ENCODE measurements at regions not wholly inside any gene's neighbourhood (a gene's known extent, or its start where the extent isn't known, plus 50 kb on each side); places are given as distances from the start of the nearest gene placed in this dataset.

DNA sequence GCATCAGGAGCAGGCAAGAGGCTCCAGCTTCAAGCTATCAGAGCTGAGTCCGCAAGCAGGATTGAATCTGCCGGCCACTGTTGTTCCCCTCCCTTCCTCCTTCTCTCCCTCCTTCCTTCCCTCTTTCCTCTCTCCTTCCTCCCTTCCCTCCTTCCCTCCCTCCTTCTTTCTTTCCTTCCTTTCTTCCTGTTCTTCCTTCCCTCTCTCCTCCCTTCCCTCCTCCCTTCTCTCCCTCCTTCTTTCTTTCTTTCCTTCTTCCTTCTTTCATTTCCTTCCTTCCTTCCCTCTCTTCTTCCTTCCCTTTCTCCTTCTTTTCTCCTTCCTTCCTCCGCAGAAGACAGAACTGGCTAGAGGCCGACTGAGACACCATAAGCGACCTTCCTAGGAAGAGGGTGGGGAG is 534.0 kb downstream of the NPHP4 start:
- no peak for DNase-seq

- no peak for DNase-seq
Measured at GRCh38 chr1:5456090-5456811, 536.0 kb downstream of the NPHP4 start.

DNA sequence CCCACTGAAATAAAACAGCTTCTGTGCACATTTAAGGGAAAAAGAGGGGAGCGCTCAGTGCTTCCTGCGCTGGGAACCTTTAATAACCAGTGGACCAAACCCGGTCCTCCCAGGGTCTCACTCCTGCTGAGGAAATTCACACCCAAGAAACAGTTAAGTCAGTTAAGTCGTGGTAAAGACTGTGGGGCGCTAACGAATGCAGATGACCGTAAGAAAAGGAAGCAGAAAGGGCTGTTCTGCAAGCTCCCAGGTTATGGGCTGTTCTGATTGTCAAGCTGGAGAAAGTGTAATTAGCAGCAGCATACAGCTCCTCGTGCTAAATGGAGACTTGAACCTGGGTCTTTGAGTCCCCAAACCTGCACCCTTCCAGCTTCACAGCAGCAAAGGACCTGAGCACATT is 536.6 kb downstream of the NPHP4 start:
- DNase-seq: no peak

DNA sequence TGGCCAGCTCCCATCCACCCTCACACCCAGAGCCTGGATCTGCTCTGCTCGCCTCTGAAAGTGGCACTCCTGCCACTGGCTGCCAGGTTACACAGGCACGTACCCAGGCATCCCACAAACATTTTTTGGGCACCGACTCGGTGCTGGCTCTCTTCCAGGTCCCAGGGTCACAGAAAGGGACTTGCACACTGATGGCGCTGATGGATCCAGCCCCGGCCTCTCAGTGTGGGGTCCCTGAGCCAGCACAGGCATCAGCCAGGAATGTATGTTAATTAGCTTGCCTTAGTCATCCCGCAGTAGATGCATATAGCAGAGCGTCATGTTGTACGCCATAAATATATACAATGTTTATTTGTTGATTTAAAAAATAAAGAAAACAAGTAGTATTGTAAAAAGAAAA is 537.2 kb downstream of the NPHP4 start:
- no peak for DNase-seq

DNA sequence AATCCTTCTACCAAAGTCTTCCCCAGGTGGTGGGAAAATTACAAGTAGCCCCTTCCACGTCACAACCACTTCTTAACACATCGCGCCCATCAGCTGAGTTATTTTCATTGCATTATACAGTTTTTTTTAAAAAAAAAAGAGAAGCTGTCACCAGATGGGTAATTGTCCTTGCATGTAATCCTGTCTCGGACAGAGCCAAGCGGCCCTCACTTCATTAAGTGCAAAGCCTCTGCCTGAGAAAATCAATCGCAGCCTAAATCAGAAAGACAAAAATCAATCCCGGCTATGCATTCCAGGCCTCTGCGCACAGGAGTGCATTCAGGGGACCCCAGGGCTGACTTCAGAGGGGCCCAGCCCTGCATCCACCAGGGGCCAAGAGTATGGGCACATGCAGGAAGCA is 538.9 kb downstream of the NPHP4 start:
- no peak for DNase-seq

GRCh38 chr1:5451671-5452070 is 540.6 kb downstream of the NPHP4 start:
- no peak for DNase-seq

DNA sequence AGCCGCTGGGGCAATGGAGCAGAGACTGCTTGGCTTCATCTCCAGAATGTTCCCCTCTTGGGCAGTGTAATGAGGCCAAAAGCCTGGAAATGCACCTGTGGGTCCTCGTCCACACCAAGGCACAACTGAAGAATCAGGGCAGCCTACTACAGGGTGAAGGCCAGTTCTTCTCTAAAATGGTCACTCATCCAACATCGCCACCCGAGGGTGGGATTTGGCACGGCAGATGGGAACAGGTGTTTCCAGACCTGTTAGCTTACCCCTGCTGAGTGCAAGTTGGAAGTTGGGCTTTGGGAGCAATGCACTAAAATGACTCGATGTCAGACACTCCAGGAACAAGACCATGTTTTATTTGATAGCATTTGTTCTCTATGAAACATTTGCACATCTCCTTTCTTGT is 543.7 kb downstream of the NPHP4 start:
- DNase-seq: no peak

GRCh38 chr1:5447503-5447960 is 544.7 kb downstream of the NPHP4 start:
- DNase-seq: no peak

DNA sequence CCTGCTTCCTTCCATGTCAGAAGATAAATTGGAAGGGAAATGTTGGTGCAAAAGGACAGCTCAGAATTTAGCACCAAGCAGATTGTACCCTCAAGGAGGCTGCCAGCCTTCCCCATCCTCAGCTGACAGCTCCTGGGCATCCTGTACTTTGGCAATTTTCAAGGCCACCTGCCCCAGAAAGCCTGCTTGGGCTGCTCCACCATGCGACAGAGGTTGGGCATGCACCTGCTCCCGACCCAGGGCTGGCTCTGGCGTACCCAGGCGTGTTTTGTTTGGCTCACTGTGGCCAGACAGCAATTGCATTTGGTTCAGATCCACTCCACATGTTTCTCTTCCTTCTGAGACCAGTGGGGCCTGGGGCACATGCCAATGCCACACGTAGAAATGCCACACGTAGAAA is 547.8 kb downstream of the NPHP4 start:
- DNase-seq: no peak

DNA sequence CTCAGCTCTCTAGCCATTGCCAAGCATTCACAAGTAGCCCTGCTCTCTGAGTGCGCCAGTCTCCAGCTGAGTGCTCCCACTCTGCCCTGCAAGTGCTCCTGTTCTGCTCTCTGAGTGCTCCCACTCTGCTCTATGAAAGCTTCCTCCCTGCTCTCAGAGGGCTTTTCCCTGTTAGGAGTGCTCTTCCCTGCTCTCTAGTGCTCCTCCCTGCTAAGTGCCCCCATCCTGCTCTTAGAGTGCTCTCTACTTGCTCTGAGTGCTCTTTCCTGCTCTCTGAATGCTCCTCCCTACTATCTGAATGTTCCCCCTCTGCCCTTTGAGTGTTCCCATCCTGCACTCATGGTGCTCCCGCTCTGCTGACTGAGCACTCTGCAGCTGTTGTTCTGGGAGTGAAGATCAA is 555.4 kb downstream of the NPHP4 start:
- DNase-seq: no peak

DNA sequence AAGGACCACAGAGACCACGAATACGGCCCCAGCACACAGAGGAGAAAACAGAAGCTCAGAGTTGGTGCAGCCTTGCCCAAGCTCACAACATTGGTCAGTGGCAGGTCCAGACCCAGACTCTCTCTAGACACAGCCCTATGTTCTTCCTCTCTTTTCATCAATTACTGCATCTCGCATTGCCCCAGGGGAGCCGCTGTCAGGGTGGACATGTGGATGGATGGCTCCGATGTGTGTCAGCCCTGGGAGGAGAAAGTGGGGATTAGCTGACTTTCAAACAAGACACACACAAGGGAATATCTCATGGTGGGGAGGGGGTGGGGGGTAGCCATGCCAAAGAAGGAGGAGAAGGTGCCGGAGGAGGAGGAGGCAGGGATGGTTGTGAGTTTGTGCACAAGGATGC is 556.8 kb downstream of the NPHP4 start:
- no peak for DNase-seq

DNA sequence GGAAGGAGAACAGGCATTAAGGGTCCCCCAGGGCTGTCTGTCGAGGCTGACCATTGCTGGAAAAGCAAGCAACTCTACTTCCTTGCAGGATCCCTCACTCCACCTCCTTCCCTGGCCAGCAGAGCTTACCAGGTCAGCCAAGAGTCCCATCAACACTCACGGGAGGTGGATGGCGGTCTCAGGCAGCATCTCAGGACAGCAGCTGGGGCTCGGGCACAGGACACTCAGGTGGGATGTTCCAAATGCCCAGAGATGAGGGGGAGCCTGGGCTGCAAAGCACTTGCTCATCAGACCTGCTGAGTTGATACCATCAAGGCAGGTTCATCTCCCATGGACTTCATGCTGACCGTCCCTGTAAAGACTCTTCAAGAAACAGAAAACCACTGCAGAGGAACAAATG is 559.8 kb downstream of the NPHP4 start:
- DNase-seq: no peak

GRCh38 chr1:5430911-5431697 is 561.1 kb downstream of the NPHP4 start:
- no peak for DNase-seq

GRCh38 chr1:5430136-5430535 is 562.1 kb downstream of the NPHP4 start:
- DNase-seq: no peak

DNA sequence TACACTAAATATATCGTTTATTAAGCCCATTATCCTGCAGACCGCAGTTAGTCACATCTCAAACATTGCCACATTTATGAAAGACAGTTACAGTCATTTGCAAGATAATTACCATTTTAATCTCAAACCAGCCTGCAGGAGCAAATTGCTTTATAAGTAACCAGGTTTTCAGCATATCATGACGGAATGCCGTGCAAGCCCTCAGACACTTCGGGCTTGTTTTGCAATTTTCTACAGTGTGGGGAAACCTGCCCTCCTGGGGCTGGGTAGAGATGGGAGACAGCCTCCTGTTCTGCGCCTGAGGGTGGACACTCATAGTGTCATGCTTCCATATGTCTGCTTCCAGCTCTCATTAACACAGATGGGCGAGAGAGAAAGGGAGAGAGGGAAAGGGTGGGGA is 563.9 kb downstream of the NPHP4 start:
- no peak for DNase-seq

- DNase-seq: no peak
Measured at GRCh38 chr1:5427026-5427613, 565.1 kb downstream of the NPHP4 start.

DNA sequence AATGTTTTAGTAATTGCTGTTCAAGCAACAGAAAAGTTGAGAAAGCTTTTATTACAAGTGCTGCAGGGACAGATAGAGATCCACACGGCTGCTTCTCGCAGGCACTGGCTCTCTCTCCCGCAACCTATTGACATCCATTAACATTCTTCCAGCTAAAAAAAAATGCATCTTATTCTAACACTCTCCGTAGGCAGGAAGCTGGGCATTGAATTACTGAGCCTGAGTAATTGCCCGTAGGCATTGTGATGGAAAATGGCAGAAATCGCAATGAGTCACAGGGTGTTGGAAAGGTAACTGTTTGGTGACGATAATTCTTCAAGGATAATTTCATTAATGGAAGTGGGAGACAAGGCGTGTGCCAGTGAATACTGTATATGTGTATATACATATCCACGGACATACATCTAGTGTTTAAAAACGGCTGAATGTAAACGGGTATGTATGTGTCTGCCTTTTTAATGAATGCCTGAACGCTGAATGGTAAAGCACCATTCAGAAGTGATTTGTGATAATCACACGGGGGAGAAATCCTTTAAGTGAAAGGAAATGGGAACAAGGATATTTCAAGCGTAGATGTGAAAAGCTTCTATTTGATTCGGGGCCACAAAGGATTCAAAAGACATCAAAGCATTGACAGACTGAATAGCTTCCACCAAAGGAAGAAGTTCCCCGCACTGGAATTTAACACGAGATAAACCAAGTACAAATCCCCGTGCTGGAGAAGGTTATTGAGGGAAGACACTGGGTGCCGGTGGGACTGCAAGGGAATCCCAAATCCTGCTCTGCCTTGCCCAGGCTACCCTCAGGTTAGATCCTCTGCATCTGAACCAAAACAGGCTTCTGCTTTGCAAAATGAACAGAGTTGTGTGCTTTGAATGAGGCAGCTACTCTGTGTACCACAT is 567.2 kb downstream of the NPHP4 start:
- no peak for DNase-seq

- DNase-seq: no peak
Measured at GRCh38 chr1:5423109-5423508, 569.1 kb downstream of the NPHP4 start.

DNA sequence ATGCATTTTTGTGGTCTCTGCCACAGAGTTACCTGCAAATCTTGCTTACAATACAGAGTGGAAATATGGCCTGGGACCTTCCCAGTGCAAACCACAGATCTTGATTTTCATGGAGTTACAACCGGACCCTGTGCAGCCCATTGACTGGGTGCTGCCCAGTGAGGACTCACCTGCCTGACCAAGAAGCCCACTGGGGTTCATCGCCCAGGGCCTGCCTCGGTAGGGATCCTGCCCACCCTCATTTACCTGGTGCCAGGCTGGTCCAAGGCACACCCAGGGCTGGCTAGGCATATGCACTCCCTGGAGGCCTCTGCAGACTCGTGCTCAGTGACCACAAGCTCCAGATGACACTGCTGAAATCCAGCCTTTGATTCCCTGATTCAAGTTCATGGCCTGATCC is 572.7 kb downstream of the NPHP4 start:
- DNase-seq: no peak

- no peak for DNase-seq
Measured at GRCh38 chr1:5416518-5416917, 575.7 kb downstream of the NPHP4 start.

GRCh38 chr1:5415606-5416005 is 576.6 kb downstream of the NPHP4 start:
- no peak for DNase-seq

GRCh38 chr1:5410652-5411051 is 581.6 kb downstream of the NPHP4 start:
- no peak for DNase-seq

DNA sequence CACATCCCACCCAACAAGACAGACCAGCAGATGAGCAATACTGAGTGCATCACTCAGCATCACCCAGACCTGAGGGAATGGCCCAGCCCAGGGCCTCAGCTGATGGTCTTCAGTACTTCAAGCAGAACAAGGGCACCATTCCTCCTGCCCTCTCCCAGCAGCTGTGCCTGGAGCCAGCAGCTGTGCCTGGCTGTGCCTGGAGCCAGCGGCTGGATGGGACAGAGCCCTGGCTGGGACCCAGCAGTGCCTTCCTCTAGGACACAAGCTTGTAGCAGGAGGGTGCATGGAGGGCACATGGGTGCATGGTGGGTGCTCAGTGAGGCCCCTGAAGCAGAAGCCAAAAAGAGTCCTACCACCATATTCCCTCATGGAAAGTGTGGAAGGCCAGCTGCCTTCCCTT is 583.8 kb downstream of the NPHP4 start:
- no peak for DNase-seq
